AG10803 (cell line): ENCODE measurements at regions not wholly inside any gene's neighbourhood (a gene's known extent, or its start where the extent isn't known, plus 50 kb on each side); places are given as distances from the start of the nearest gene placed in this dataset.

Experiments
- DNase-seq: peaks from one replicate; pipeline ENCODE4 v3.0.0; 2010; ENCODE audit warnings: low read depth
- H3K4me3 ChIP-seq: 2 replicates; pipeline ENCODE4 v1.5.1; 2011; ENCODE audit warnings: mild to moderate bottlenecking, low read length, control low read depth
- CTCF ChIP-seq: conservative IDR thresholded peaks from 2 replicates; pipeline ENCODE4 v1.5.1; 2011; ENCODE audit warnings: mild to moderate bottlenecking, low read length, control low read depth, inconsistent platforms

GRCh38 chr12:45565590-45565989 is 163.9 kb upstream of the ARID2 start:
- no peak for TF ChIP-seq CTCF
- DNase-seq, result no peak
- H3K4me3 ChIP-seq, result no peak overlapping the region

DNA sequence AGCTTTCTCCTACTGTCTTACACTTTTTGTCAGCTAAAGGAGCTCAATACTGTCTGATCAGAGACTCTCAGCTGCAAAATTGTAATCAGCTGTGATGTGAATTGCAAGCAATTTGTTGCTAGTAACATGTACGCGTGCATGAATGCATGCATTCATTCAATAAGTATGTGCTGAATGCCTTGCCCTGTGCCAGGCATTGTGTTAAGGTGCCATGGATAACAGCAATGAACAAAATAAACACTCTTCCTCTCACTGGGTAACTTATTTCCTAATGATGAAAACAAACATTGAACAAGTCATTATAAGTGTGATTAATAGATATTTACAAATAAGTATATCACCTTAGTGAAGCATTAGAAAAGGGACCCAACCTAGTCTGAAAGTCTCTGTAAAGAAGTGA is 163.2 kb upstream of the ARID2 start:
- no peak for TF ChIP-seq CTCF
- DNase-seq, result no peak
- no peak overlapping the region for H3K4me3 ChIP-seq

GRCh38 chr12:45568808-45569207 is 160.7 kb upstream of the ARID2 start:
- DNase-seq, result no peak

GRCh38 chr12:45570501-45570900 is 159.0 kb upstream of the ARID2 start:
- no peak overlapping the region for H3K4me3 ChIP-seq
- DNase-seq, result no peak
- TF ChIP-seq CTCF, result no peak

More at GRCh38 chr12:45568808-45569207, 160.7 kb upstream of the ARID2 start:
- no peak overlapping the region for H3K4me3 ChIP-seq
- TF ChIP-seq CTCF, result no peak

GRCh38 chr12:45572114-45572513 is 157.4 kb upstream of the ARID2 start:
- DNase-seq, result no peak
- TF ChIP-seq CTCF, result no peak
- no peak overlapping the region for H3K4me3 ChIP-seq

DNA sequence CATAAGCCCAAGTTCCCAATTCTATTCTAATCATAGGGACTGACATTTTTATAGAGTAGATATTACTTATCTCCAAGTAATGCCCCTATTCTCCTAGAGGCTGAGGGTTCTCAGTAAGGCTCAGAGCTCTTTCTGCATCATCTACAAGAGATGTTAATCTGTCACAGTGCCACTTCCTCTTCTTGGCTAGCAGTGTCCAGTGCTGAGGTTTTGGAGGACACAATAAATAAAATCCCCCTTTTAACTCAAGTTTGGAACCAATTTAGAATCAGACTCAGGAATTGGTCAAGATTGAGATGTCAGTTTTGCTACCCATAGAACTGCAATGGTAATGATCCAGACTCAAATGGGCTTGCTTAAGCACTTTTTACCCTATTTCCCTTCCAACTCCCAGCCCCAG is 154.1 kb upstream of the ARID2 start:
- DNase-seq, result no peak
- TF ChIP-seq CTCF, result no peak
- H3K4me3 ChIP-seq, result no peak overlapping the region

DNA sequence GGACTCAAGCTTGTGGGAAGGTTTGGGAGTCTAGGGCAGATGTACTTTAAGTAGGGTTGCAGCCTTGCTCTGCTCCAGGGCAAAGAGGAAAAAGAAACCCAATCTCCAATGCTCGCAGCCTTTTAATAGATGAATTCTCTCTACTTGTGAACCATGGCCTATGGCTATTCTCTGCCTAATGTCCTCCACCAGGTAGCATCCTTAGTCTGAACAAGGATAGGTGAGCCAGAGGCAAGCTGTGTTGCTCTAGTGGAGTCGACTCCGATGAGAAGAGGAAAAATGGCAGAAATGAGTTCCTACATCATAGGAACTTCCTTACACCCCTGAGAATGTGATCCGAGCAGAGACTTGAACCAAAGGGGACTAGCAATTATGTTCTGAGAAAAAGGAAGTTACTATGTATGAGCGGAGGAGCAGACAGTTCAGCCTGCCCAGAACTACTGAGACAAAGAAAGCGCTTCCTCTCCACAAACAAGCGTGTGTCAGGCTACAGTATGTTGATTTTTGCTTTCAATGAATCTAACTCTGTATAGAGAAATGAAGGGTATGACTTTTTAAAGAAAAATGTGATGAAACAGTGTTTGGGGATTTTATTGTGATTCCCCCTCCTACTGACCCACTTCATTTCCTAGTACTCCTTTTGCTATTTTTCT is 153.6 kb upstream of the ARID2 start:
- TF ChIP-seq CTCF, result no peak

More for the DNA sequence above, 153.6 kb upstream of the ARID2 start:
- no peak overlapping the region for H3K4me3 ChIP-seq
- DNase-seq, result no peak
